PC-3 (cell line): ENCODE measurements at regions not wholly inside any gene's neighbourhood (a gene's known extent, or its start where the extent isn't known, plus 50 kb on each side); places are given as distances from the start of the nearest gene placed in this dataset.

Experiments
- ATAC-seq: fragments of 200-7000 bp; cut with Tn5 transposase; 2 replicates; pipeline ENCODE4 v1.9.1; 2020; ENCODE audit warnings: mild to moderate bottlenecking, moderate library complexity
- BruUV-seq: library from RNA; stranded (reverse); fragments of 400-500 nt; replicated peaks from 2 replicates; lab custom pipeline; 2021; lab: Mats Ljungman, UMichigan
- CTCF ChIA-PET: fragments of 300-600 bp; sonication (Branson Sonifier 250); formaldehyde crosslinking; loops from one replicate; lab custom pipeline; 2022; ENCODE audit warnings: antibody characterized with exemption; lab: Charles Lee
- POLR2A ChIA-PET: fragments of 300-600 bp; sonication (Branson Sonifier 250); formaldehyde crosslinking; loops from one replicate; lab custom pipeline; 2022; ENCODE audit warnings: antibody characterized with exemption; ENCODE audit not compliant: unreplicated experiment; lab: Charles Lee
- DNase-seq: peaks from one replicate; pipeline ENCODE4 v3.0.0-alpha.2; 2015
- H2AFZ ChIP-seq: fragments of 300-600 bp; sonication (generic); 2 replicates; pipeline ENCODE4 v1.6.0; 2016; ENCODE audit warnings: antibody characterized with exemption, low read length
- H3F3A ChIP-seq: fragments of 300-600 bp; sonication (generic); one replicate; pipeline ENCODE4 v1.6.0; 2017; ENCODE audit warnings: antibody characterized with exemption, low read length, control low read depth, mild to moderate bottlenecking; ENCODE audit not compliant: unreplicated experiment
- H3K27ac ChIP-seq: fragments of 300-600 bp; sonication (generic); 2 replicates; pipeline ENCODE4 v1.5.1; 2016; ENCODE audit warnings: mild to moderate bottlenecking, low read length
- H3K27me3 ChIP-seq: fragments of 300-600 bp; sonication (generic); 2 replicates; pipeline ENCODE4 v1.6.1; 2016; ENCODE audit warnings: low read length, mixed read lengths
- H3K36me3 ChIP-seq: fragments of 300-600 bp; sonication (generic); 2 replicates; pipeline ENCODE4 v1.6.1; 2016; ENCODE audit warnings: low read depth, mixed run types, low read length, mixed read lengths
- H3K4me1 ChIP-seq: fragments of 300-600 bp; sonication (generic); 2 replicates; pipeline ENCODE4 v1.5.1; 2016; ENCODE audit warnings: low read length; ENCODE audit not compliant: insufficient read depth
- H3K4me2 ChIP-seq: fragments of 300-600 bp; sonication (generic); 2 replicates; pipeline ENCODE4 v1.6.0; 2016; ENCODE audit warnings: low read length
- H3K4me3 ChIP-seq: fragments of 300-600 bp; sonication (generic); 2 replicates; pipeline ENCODE4 v1.5.1; 2016; ENCODE audit warnings: mild to moderate bottlenecking, low read length, mixed read lengths
- H3K79me2 ChIP-seq: fragments of 300-600 bp; sonication (generic); 2 replicates; pipeline ENCODE4 v1.6.1; 2017; ENCODE audit warnings: low read length, mixed read lengths
- H3K9ac ChIP-seq: fragments of 300-600 bp; sonication (generic); 2 replicates; pipeline ENCODE4 v1.6.0; 2016; ENCODE audit warnings: mild to moderate bottlenecking, low read length
- H3K9me2 ChIP-seq: fragments of 300-600 bp; sonication (generic); replicated peaks from 2 replicates; pipeline ENCODE4 v1.6.1; 2016; ENCODE audit warnings: mixed run types, low read length, mixed read lengths
- H3K9me3 ChIP-seq: fragments of 300-600 bp; sonication (generic); 2 replicates; pipeline ENCODE4 v1.6.1; 2016; ENCODE audit warnings: low read length, mixed read lengths
- H4K20me1 ChIP-seq: fragments of 300-600 bp; sonication (generic); 2 replicates; pipeline ENCODE4 v1.6.1; 2016; ENCODE audit warnings: low read length, mixed read lengths
- EZH2 ChIP-seq: fragments of 300-600 bp; sonication (generic); IDR thresholded peaks from one replicate; pipeline ENCODE4 v1.6.1; 2017; ENCODE audit warnings: antibody characterized with exemption, mild to moderate bottlenecking, low read length; ENCODE audit not compliant: unreplicated experiment
- EZH2phosphoT487 ChIP-seq: fragments of 300-600 bp; sonication (generic); IDR thresholded peaks from 2 replicates; pipeline ENCODE4 v1.6.1; 2018; ENCODE audit warnings: mild to moderate bottlenecking, antibody characterized with exemption, low read length, borderline replicate concordance
- intact Hi-C: fragments of 100-400 bp; cut with micrococcal nuclease; formaldehyde crosslinking; loops from 2 replicates; pipeline ENCODE4 v1.9.0; 2023
- TF ChIP-seq, protein P1 (sequence below): fragments of 300-600 bp; sonication (generic); conservative IDR thresholded peaks from 2 replicates; pipeline ENCODE4 v1.5.1; 2017; ENCODE audit warnings: antibody characterized with exemption, low read depth, mild to moderate bottlenecking, low read length

DNA sequence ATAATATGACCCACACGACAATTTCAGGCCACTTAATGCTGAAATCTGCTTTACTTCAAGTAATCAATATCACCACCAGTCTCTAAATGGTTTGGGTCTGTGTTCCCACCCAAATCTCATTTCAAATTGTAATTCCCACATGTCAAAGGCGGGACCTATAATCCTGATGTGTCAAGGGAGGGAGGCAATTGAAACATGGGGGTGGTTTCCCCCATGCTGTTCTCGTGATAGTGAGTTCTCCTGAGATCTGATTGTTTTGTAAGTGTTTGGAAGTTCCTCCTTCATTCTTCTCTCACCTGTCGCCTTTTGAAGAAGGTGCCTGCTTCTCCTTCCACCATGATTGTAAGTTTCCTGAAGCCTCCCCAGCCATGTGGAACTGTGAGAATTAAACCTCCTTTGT is 178.4 kb downstream of the CRPPA start:
- Histone ChIP-seq H3K9ac (no peak overlapping the region), H4K20me1 (no peaks in the 10 kb centered on the region), H2AFZ (no peak overlapping the region), H3F3A (no peaks in the 10 kb centered on the region), H3K27ac (no peak overlapping the region), H3K27me3 (no peaks in the 10 kb centered on the region), H3K9me3 (no peaks in the 10 kb centered on the region), H3K4me3 (no peak overlapping the region), H3K79me2 (no peaks in the 10 kb centered on the region), H3K4me1 (0 out of 2 replicates have a peak, but pooled peaks cover 4% of the 10 kb centered on the region), H3K36me3 (no peaks in the 10 kb centered on the region), H3K4me2 (no peak overlapping the region), H3K9me2 (no peaks in the 10 kb centered on the region)
- ChIA-PET POLR2A (no interaction called here), CTCF (no interaction called here)
- intact Hi-C loops: loop anchor here (10.0 kb wide), 1 partner anchor 172 kb away; no protein-coding TSS in a partner anchor
- BruUV-seq: no TSS peak
- DNase-seq (no peak), ATAC-seq (no peak)
- TF ChIP-seq, protein P1, sequence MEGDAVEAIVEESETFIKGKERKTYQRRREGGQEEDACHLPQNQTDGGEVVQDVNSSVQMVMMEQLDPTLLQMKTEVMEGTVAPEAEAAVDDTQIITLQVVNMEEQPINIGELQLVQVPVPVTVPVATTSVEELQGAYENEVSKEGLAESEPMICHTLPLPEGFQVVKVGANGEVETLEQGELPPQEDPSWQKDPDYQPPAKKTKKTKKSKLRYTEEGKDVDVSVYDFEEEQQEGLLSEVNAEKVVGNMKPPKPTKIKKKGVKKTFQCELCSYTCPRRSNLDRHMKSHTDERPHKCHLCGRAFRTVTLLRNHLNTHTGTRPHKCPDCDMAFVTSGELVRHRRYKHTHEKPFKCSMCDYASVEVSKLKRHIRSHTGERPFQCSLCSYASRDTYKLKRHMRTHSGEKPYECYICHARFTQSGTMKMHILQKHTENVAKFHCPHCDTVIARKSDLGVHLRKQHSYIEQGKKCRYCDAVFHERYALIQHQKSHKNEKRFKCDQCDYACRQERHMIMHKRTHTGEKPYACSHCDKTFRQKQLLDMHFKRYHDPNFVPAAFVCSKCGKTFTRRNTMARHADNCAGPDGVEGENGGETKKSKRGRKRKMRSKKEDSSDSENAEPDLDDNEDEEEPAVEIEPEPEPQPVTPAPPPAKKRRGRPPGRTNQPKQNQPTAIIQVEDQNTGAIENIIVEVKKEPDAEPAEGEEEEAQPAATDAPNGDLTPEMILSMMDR: no peak
- TF ChIP-seq EZH2phosphoT487: no peak
- no peak for TF ChIP-seq EZH2

DNA sequence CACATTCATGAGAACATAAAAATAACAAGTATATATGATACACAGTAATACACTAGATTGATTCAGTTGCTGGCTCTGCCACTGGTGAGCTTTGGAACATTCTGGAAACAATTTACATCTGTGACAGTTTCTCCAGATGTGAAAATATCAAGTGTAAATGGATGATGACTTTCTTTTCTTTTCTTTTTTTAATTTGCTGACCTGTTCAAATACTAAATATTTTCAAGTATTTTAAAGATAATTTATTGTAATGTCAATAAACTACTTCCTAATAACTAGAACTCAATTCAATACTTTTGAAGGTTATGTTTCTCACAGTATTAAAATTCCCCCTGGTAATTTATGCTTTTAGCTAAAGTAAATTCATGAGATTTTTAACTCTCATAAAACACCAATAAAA is 180.3 kb downstream of the CRPPA start:
- H3K4me2 ChIP-seq: no peak overlapping the region
- no peak overlapping the region for H3K27ac ChIP-seq
- CTCF ChIA-PET: no interaction called here
- H3K27me3 ChIP-seq: no peaks in the 10 kb centered on the region
- no peaks in the 10 kb centered on the region for H3F3A ChIP-seq
- H3K9me3 ChIP-seq: no peaks in the 10 kb centered on the region
- no peak for DNase-seq
- H3K36me3 ChIP-seq: no peaks in the 10 kb centered on the region
- ATAC-seq: no peak
- no peak overlapping the region for H3K4me3 ChIP-seq
- POLR2A ChIA-PET: no interaction called here
- H2AFZ ChIP-seq: no peak overlapping the region
- H3K79me2 ChIP-seq: no peaks in the 10 kb centered on the region
- no peak overlapping the region for H3K9ac ChIP-seq
- TF ChIP-seq EZH2 (no peak), EZH2phosphoT487 (no peak)
- TF ChIP-seq, protein P1: no peak
- no peaks in the 10 kb centered on the region for H3K9me2 ChIP-seq
- H3K4me1 ChIP-seq: 0 out of 2 replicates have a peak, but pooled peaks cover 4% of the 10 kb centered on the region
- H4K20me1 ChIP-seq: no peaks in the 10 kb centered on the region
- no TSS peak for BruUV-seq
- intact Hi-C loops: loop anchor here (10.0 kb wide), 1 partner anchor 174 kb away; no protein-coding TSS in a partner anchor

GRCh38 chr7:16236381-16236780 is 185.0 kb downstream of the CRPPA start:
- Histone ChIP-seq H3K27me3 (no peaks in the 10 kb centered on the region), H2AFZ (no peak overlapping the region), H3K4me2 (no peak overlapping the region), H4K20me1 (no peaks in the 10 kb centered on the region), H3K4me1 (peaks cover 5% of the 10 kb centered on the region; the same call in 1 of the 2 replicates), H3K9ac (no peak overlapping the region), H3K27ac (no peak overlapping the region), H3K9me2 (no peaks in the 10 kb centered on the region), H3K4me3 (no peak overlapping the region), H3K79me2 (no peaks in the 10 kb centered on the region), H3F3A (no peaks in the 10 kb centered on the region), H3K9me3 (0 out of 2 replicates have a peak, but pooled peaks cover 3% of the 10 kb centered on the region), H3K36me3 (no peaks in the 10 kb centered on the region)
- intact Hi-C loops: no loop called here
- POLR2A ChIA-PET: no interaction called here
- TF ChIP-seq EZH2phosphoT487: no peak
- TF ChIP-seq, protein P1: no peak
- TF ChIP-seq EZH2: no peak
- no TSS peak for BruUV-seq
- CTCF ChIA-PET: no interaction called here
- DNase-seq (no peak), ATAC-seq (no peak)
